Stomach (tissue), 4 donors: ENCODE measurements at regions not wholly inside any gene's neighbourhood (a gene's known extent, or its start where the extent isn't known, plus 50 kb on each side); places are given as distances from the start of the nearest gene placed in this dataset.

Source experiments
- CTCF ChIP-seq, 7 experiments: fragments of 450-650 bp in 4 of 7; fragments of 200-600 bp in 3 of 7; sonication (generic) in 3 of 7; IDR thresholded peaks; one replicate each; pipeline ENCODE4 v1.5.1; 2016 to 2019; ENCODE audit warnings: antibody characterized with exemption in 7 of 7, control low read depth in 2 of 7, mild to moderate bottlenecking in 1 of 7
- POLR2A ChIP-seq, 4 donors: fragments of 450-650 bp; IDR thresholded peaks; one replicate each; pipeline ENCODE4 v1.6.1; 2016; ENCODE audit warnings: antibody characterized with exemption in 4 of 4, control low read depth in 2 of 4, mild to moderate bottlenecking in 1 of 4, moderate library complexity in 1 of 4
- POLR2AphosphoS5 ChIP-seq, 3 donors: sonication (generic); formaldehyde crosslinking; IDR thresholded peaks; one replicate each; pipeline ENCODE4 v1.6.1; 2016; ENCODE audit warnings: antibody characterized with exemption in 3 of 3

- TF ChIP-seq POLR2A (IDR thresholded peaks at IDR 0.05) (no peak), CTCF (IDR thresholded peaks at IDR 0.05) (no peak), POLR2AphosphoS5 (IDR thresholded peaks at IDR 0.05) (no peak)
Measured at GRCh38 chr16:27687605-27688004, 137.7 kb downstream of the KATNIP start.
